Gastrocnemius medialis (tissue), 4 donors: ENCODE measurements at regions not wholly inside any gene's neighbourhood (a gene's known extent, or its start where the extent isn't known, plus 50 kb on each side); places are given as distances from the start of the nearest gene placed in this dataset.

Experiments
- POLR2A ChIP-seq, 2 donors: fragments of 450-650 bp; IDR thresholded peaks; one replicate each; pipeline ENCODE4 v1.6.1; 2017; ENCODE audit warnings: antibody characterized with exemption in 2 of 2, mild to moderate bottlenecking in 2 of 2, moderate library complexity in 2 of 2
- TF ChIP-seq, protein P1 (sequence below), 5 experiments: fragments of 450-650 bp in 3 of 5; fragments of 200-600 bp in 2 of 5; sonication (generic) in 2 of 5; IDR thresholded peaks in 4 of 5; conservative IDR thresholded peaks in 1 of 5; 1 replicate in 4 of 5; 2 replicates in 1 of 5; pipeline ENCODE4 v1.5.1; 2016 to 2019; ENCODE audit warnings: antibody characterized with exemption in 5 of 5, mild to moderate bottlenecking in 3 of 5, moderate library complexity in 3 of 5

DNA sequence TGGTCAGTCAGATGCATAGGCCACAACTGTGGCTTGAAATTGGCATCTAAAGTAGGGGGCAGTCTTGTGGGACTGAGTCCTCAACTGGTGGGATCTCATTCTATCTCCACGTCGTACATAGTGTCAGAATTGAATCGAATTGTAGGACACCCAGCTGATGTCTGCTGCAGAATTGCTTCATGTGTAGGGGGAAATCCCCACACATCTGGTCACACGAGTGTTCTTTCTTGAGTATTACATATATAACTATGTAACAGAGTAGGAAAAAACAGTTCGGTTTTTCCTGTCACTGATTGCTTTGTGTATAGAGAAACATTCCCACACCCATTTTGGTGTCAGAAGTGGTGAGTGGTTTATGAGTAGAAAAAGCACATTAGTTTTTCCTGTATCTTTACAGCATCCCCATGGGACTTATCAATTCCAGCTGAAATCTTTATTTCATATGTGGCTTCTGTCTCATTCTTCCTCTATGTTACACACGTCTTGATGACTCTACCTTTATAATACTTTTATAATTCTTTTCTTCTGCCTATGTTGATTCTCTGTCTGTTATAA is 79.4 kb upstream of the PCGF5 start:
- TF ChIP-seq, protein P1, sequence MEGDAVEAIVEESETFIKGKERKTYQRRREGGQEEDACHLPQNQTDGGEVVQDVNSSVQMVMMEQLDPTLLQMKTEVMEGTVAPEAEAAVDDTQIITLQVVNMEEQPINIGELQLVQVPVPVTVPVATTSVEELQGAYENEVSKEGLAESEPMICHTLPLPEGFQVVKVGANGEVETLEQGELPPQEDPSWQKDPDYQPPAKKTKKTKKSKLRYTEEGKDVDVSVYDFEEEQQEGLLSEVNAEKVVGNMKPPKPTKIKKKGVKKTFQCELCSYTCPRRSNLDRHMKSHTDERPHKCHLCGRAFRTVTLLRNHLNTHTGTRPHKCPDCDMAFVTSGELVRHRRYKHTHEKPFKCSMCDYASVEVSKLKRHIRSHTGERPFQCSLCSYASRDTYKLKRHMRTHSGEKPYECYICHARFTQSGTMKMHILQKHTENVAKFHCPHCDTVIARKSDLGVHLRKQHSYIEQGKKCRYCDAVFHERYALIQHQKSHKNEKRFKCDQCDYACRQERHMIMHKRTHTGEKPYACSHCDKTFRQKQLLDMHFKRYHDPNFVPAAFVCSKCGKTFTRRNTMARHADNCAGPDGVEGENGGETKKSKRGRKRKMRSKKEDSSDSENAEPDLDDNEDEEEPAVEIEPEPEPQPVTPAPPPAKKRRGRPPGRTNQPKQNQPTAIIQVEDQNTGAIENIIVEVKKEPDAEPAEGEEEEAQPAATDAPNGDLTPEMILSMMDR (IDR thresholded peaks at IDR 0.05 in 4 of 5, conservative IDR thresholded peaks at IDR 0.05 in 1 of 5): no peak
- TF ChIP-seq POLR2A (IDR thresholded peaks at IDR 0.05): no peak
